HG03354 (cell line): ENCODE measurements at regions not wholly inside any gene's neighbourhood (a gene's known extent, or its start where the extent isn't known, plus 50 kb on each side); places are given as distances from the start of the nearest gene placed in this dataset.

Experiments
- ATAC-seq: cut with Tn5 transposase; IDR thresholded peaks from one replicate; pipeline ENCODE4 v1.9.1; 2021; ENCODE audit warnings: mild to moderate bottlenecking; ENCODE audit not compliant: unreplicated experiment, poor library complexity, severe bottlenecking

GRCh38 chr2:64842030-64842429 is 147.2 kb upstream of the SLC1A4 start:
- ATAC-seq, result no peak

GRCh38 chr2:64844087-64844486 is 145.1 kb upstream of the SLC1A4 start:
- ATAC-seq, result no peak

- ATAC-seq, result no peak
Observed at GRCh38 chr2:64845273-64845905, 143.8 kb upstream of the SLC1A4 start.

DNA sequence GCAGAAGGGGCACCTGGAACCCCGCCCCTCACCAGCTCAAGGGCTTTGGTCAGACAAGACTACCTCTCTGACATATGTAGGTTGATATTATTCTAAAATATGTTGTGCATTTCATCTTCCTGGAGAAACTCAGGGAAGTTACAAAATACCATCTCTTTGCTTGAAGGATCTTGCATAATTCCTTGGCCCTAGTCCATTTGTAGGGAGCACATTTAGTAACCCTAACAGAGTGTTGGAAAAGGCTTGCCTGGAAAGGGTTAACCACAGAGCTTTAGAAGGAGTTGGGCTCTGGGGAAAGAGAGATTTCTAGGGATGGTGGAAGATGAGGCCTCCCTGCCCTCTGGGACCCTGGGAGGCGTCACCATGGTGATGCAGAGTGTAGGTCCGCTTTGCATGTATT is 143.0 kb upstream of the SLC1A4 start:
- no peak for ATAC-seq

- ATAC-seq, result no peak
Observed at GRCh38 chr2:64847930-64848329, 141.3 kb upstream of the SLC1A4 start.

DNA sequence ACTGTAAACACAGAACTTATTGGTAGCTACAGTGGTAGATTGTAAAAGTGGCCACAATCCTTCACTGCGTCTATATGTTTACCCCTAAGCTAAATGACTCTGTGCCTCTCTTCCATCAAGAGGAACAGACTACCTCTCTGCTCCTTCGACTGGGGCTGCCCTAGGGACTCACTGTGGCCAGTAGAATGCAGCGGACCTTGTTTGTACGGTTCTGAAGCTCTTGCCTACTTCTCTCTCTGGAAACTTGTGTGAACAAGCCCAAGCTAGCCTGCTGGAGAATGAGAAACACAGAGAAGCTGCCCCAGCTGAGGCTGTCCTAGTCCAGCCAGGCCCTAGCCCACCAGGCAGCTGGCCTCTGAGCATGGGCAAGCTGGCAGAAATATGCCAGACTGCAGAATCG is 140.8 kb upstream of the SLC1A4 start:
- no peak for ATAC-seq

DNA sequence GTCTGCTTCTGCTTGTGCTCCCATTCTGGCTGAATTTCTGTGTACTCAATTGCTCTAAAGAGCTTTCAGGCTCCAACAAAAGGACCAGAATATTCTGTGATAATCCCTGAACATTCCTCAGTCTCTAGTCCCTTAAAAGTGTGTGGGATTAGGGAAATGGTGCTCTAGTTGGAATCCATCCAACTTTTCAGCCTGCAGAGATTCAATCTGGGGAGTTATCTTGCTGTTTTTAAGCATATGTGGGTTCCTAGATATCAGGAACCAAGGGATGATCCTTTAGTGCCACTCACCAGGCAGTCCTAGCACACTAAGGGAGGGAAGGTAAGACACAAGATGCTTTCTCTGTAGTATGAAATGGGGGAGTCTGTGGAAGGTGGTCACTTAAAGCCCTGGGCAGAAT is 140.3 kb upstream of the SLC1A4 start:
- ATAC-seq, result no peak

- ATAC-seq, result no peak
Observed at GRCh38 chr2:64850642-64851041, 138.6 kb upstream of the SLC1A4 start.

- no peak for ATAC-seq
Observed at GRCh38 chr2:64852771-64853241, 136.4 kb upstream of the SLC1A4 start.

- ATAC-seq, result no peak
Observed at GRCh38 chr2:64853306-64853705, 135.9 kb upstream of the SLC1A4 start.

- ATAC-seq, result no peak
Observed at GRCh38 chr2:64853894-64854293, 135.3 kb upstream of the SLC1A4 start.

- no peak for ATAC-seq
Observed at GRCh38 chr2:64854773-64855237, 134.4 kb upstream of the SLC1A4 start.

- no peak for ATAC-seq
Observed at GRCh38 chr2:64857581-64858471, 131.4 kb upstream of the SLC1A4 start.

DNA sequence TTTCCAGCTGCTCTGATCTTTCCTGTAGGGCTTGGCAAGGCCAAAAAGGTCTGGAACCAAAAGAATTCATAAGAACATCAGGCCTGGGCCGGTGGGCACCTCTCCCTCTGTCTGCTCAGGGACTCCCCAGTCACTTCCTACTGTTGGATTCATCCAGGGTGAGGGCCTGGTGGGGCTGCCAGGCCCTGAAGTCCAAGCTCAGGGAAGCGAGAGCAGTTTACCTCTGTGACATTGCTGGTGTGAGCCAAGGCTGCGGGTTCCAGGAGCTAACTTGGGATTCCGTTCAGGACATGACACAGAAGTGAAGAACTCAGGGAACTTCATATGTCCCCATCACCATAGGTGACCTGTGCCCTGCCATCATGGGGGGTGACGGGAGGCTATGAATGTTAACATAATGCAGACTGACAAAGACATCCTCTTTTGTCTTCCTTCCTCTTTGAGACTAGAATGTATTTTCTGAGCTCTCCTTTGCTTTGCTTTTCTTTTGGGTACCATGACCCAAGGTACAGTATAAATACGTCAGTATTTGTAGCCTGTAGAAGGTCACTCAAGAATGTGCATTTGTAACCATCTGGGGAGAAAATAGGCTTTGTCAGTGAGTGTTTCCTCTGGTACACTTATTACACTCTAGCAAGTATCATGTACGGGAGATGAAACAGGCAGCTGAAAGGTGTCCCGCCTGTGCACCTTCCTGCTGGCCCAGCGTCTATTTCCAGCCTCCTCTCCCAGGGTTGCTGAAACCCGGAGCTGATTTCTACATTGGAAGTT is 130.5 kb upstream of the SLC1A4 start:
- no peak for ATAC-seq

GRCh38 chr2:64859312-64860212 is 129.6 kb upstream of the SLC1A4 start:
- ATAC-seq, result no peak

DNA sequence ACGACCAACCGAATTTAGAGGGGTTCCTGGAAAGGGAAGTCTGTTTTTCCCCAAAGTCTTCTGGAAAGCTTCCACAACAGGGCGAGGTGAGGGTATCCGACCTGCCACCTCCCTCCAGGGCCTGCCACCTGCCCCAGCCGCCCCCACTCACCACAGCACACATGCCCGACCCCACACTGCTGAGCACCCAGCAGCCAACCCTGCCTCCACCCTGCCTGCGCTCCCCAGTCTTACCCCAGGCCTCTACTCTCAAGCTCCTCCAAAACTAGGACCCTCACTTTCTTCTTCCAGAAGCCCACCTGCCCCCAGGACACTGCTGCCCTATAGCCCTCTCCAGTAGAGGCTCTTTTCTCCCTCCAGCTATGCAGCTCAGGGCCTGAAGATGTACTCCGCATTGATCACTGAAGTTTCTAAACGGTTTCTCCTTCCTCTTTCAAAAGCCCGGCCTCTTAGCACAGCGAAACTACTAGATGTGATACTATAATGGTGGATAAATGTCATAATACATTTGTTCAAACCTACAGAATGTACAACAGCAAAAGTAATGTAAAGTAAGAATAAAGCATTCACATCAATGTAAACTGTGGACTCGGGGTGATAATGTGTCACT is 128.8 kb upstream of the SLC1A4 start:
- peak; percentile 46 for ATAC-seq

- ATAC-seq, result no peak
Observed at GRCh38 chr2:64860936-64861335, 128.3 kb upstream of the SLC1A4 start.

GRCh38 chr2:64861452-64862397 is 127.5 kb upstream of the SLC1A4 start:
- no peak for ATAC-seq
